ENCODE measurements at regions not wholly inside any gene's neighbourhood (a gene's known extent, or its start where the extent isn't known, plus 50 kb on each side); places are given as distances from the start of the nearest gene placed in this dataset.

GRCh38 chr7:118041251-118041878 lies 142.6 kb upstream of the LSM8 start:
- no peak overlapping the region for H3K27ac ChIP-seq
- no peak overlapping the region for H3K4me3 ChIP-seq
- no peaks in the 10 kb centered on the region for H3K36me3 ChIP-seq
- no peaks in the 10 kb centered on the region for H3K9me3 ChIP-seq
- H3K4me1 ChIP-seq, result no peaks in the 10 kb centered on the region
- no peaks in the 10 kb centered on the region for H3K27me3 ChIP-seq
- WGBS (ENCODE audit: insufficient coverage, low coverage, low lambda C conversion rate, missing lambda C conversion rate), result 36% methylated on average over 3 of the region's 3 CpGs
- intact Hi-C loops (cut with DNase I), result no loop called here
- TF ChIP-seq CTCF (IDR thresholded peaks at IDR 0.05) (no peak), POLR2A (IDR thresholded peaks at IDR 0.05) (no peak)
- no peak for DNase-seq
- ATAC-seq, result no peak

GRCh38 chr7:118045629-118046028 lies 138.3 kb upstream of the LSM8 start:
- Histone ChIP-seq H3K36me3 (no peaks in the 10 kb centered on the region), H3K4me1 (no peaks in the 10 kb centered on the region), H3K4me3 (no peak overlapping the region), H3K9me3 (no peaks in the 10 kb centered on the region), H3K27ac (no peak overlapping the region), H3K27me3 (no peaks in the 10 kb centered on the region)
- ATAC-seq (no peak), DNase-seq (no peak)
- intact Hi-C loops (cut with DNase I), result no loop called here
- 55% methylated on average over 2 of the region's 2 CpGs for WGBS (ENCODE audit: insufficient coverage, low coverage, low lambda C conversion rate, missing lambda C conversion rate)
- TF ChIP-seq POLR2A (IDR thresholded peaks at IDR 0.05) (no peak), CTCF (IDR thresholded peaks at IDR 0.05) (peak in 1 of 4 donors; percentile 11)

- Histone ChIP-seq H3K4me1 (no peaks in the 10 kb centered on the region), H3K9me3 (no peaks in the 10 kb centered on the region), H3K4me3 (no peak overlapping the region), H3K27me3 (no peaks in the 10 kb centered on the region), H3K36me3 (no peaks in the 10 kb centered on the region), H3K27ac (no peak overlapping the region)
- no peak for ATAC-seq
- TF ChIP-seq POLR2A (IDR thresholded peaks at IDR 0.05), result no peak
- TF ChIP-seq CTCF (IDR thresholded peaks at IDR 0.05), result no peak
- no peak for DNase-seq
- intact Hi-C loops (cut with DNase I), result no loop called here
- WGBS (ENCODE audit: insufficient coverage, low coverage, low lambda C conversion rate, missing lambda C conversion rate), result 58% methylated on average over 2 of the region's 2 CpGs
Measured at GRCh38 chr7:118046086-118046485, 137.9 kb upstream of the LSM8 start.

- no peak for ATAC-seq
- Histone ChIP-seq H3K4me3 (no peak overlapping the region), H3K9me3 (no peaks in the 10 kb centered on the region), H3K36me3 (no peaks in the 10 kb centered on the region), H3K27me3 (no peaks in the 10 kb centered on the region), H3K27ac (no peak overlapping the region), H3K4me1 (no peaks in the 10 kb centered on the region)
- TF ChIP-seq CTCF (IDR thresholded peaks at IDR 0.05) (no peak), POLR2A (IDR thresholded peaks at IDR 0.05) (no peak)
- no peak for DNase-seq
- intact Hi-C loops (cut with DNase I), result no loop called here
- WGBS (ENCODE audit: insufficient coverage, low coverage, low lambda C conversion rate, missing lambda C conversion rate), result 67% methylated on average over 2 of the region's 2 CpGs
Measured at GRCh38 chr7:118046801-118047200, 137.2 kb upstream of the LSM8 start.

GRCh38 chr7:118052336-118052735 lies 131.6 kb upstream of the LSM8 start:
- DNase-seq, result no peak
- ATAC-seq, result no peak
- no peaks in the 10 kb centered on the region for H3K27me3 ChIP-seq
- no peak for TF ChIP-seq CTCF (IDR thresholded peaks at IDR 0.05)
- TF ChIP-seq POLR2A (IDR thresholded peaks at IDR 0.05), result no peak
- intact Hi-C loops (cut with DNase I), result no loop called here
- no peaks in the 10 kb centered on the region for H3K9me3 ChIP-seq
- WGBS (ENCODE audit: insufficient coverage, low coverage, low lambda C conversion rate, missing lambda C conversion rate), result 73% methylated on average over 6 of the region's 6 CpGs
- H3K27ac ChIP-seq, result no peak overlapping the region
- H3K36me3 ChIP-seq, result no peaks in the 10 kb centered on the region
- H3K4me1 ChIP-seq, result no peaks in the 10 kb centered on the region
- H3K4me3 ChIP-seq, result no peak overlapping the region
